ENCODE measurements at regions not wholly inside any gene's neighbourhood (a gene's known extent, or its start where the extent isn't known, plus 50 kb on each side); places are given as distances from the start of the nearest gene placed in this dataset.

GRCh38 chr20:8981482-8981881 is 87.4 kb upstream of the PLCB4 start:
- Histone ChIP-seq H3K27ac (ENCODE audit: extremely low read depth, low read depth, low read length) (no peak overlapping the region), H3K4me3 (ENCODE audit: low read depth, low read length) (no peak overlapping the region), H3K9me3 (ENCODE audit: control insufficient read depth, insufficient read depth, low read depth, low read length) (no peaks in the 10 kb centered on the region), H3K36me3 (ENCODE audit: control insufficient read depth in 2 of 2, insufficient read depth in 1 of 2, low read length in 2 of 2) (no peaks in the 10 kb centered on the region), H3K4me1 (ENCODE audit: control insufficient read depth, insufficient read depth, low read length) (no peaks in the 10 kb centered on the region)
- CTCF ChIA-PET, result no interaction called here
- POLR2A ChIA-PET, result no interaction called here
- TF ChIP-seq KLF8 (tag by site-specific recombination; IDR thresholded peaks at IDR 0.05) (no peak), ZXDB (tag by site-specific recombination; IDR thresholded peaks at IDR 0.05) (no peak), ZIC2 (tag by site-specific recombination; IDR thresholded peaks at IDR 0.05) (no peak), ZNF473 (tag by site-specific recombination; IDR thresholded peaks at IDR 0.05) (no peak), ZNF580 (tag by site-specific recombination; IDR thresholded peaks at IDR 0.05) (no peak), ZNF623 (tag by site-specific recombination; IDR thresholded peaks at IDR 0.05) (no peak), ZNF664 (tag by site-specific recombination; IDR thresholded peaks at IDR 0.05) (no peak), ZEB2 (tag by site-specific recombination; IDR thresholded peaks at IDR 0.05) (no peak), SCRT2 (tag by site-specific recombination; IDR thresholded peaks at IDR 0.05) (no peak), ZNF37A (tag by site-specific recombination; IDR thresholded peaks at IDR 0.05) (no peak)

GRCh38 chr20:8983478-8984345 is 85.2 kb upstream of the PLCB4 start:
- Histone ChIP-seq H3K27ac (ENCODE audit: extremely low read depth, low read depth, low read length) (no peak overlapping the region), H3K4me3 (ENCODE audit: low read depth, low read length) (no peak overlapping the region), H3K4me1 (ENCODE audit: control insufficient read depth, insufficient read depth, low read length) (no peaks in the 10 kb centered on the region), H3K9me3 (ENCODE audit: control insufficient read depth, insufficient read depth, low read depth, low read length) (no peaks in the 10 kb centered on the region), H3K36me3 (ENCODE audit: control insufficient read depth in 2 of 2, insufficient read depth in 1 of 2, low read length in 2 of 2) (no peaks in the 10 kb centered on the region)
- TF ChIP-seq ZNF623 (tag by site-specific recombination; IDR thresholded peaks at IDR 0.05) (no peak), KLF17 (tag by site-specific recombination; IDR thresholded peaks at IDR 0.05) (no peak), ZNF510 (tag by site-specific recombination; IDR thresholded peaks at IDR 0.05; ENCODE audit: insufficient replicate concordance) (no peak), ZNF701 (tag by site-specific recombination; IDR thresholded peaks at IDR 0.05) (no peak), OSR2 (tag by site-specific recombination; IDR thresholded peaks at IDR 0.05) (no peak), BCL11B (tag by site-specific recombination; IDR thresholded peaks at IDR 0.05; ENCODE audit: low read depth) (no peak), KLF8 (tag by site-specific recombination; IDR thresholded peaks at IDR 0.05) (no peak), ZNF398 (tag by site-specific recombination; IDR thresholded peaks at IDR 0.05) (no peak), ZNF837 (tag by site-specific recombination; IDR thresholded peaks at IDR 0.05) (no peak), ZNF776 (tag by site-specific recombination; IDR thresholded peaks at IDR 0.05; ENCODE audit: borderline replicate concordance) (no peak), ZNF426 (tag by site-specific recombination; IDR thresholded peaks at IDR 0.05) (no peak), MYNN (tag by site-specific recombination; IDR thresholded peaks at IDR 0.05; ENCODE audit: borderline replicate concordance) (no peak), SP3 (tag by site-specific recombination; IDR thresholded peaks at IDR 0.05) (no peak)
- ChIA-PET POLR2A (no interaction called here), CTCF (interaction anchor here (0.6 to 0.7 kb wide), 2 partner anchors 17 to 242 kb away, joined by 3 read pairs; no protein-coding TSS in a partner anchor)

Measured in HEK293 (cell line).